ENCODE measurements at regions not wholly inside any gene's neighbourhood (a gene's known extent, or its start where the extent isn't known, plus 50 kb on each side); places are given as distances from the start of the nearest gene placed in this dataset.

DNA sequence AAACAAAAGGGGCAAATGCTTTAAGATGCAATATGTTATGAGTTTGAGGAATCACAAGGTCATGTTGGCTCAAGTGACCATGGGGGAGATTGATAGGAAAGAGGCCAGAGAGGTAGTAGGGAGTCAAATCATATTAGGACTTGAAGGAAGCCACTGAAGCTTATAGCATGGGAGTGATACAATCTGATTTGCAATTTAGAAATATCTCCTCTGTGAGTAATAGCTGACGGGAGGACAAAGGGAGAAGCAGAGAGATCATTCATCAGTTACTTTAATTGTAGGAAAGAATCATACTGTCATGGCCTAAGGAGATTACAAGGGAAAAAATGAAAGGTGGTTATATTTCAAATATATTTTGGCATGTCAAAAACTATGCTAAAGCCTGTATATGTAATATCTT lies 793.6 kb upstream of the RAG2 start:
- POLR2A ChIA-PET = no interaction called here
- Histone ChIP-seq H3K79me2 (ENCODE audit: insufficient read depth, low read depth, low read length) (no peaks in the 10 kb centered on the region), H3K9me2 (ENCODE audit: insufficient read depth, low read length) (no peaks in the 10 kb centered on the region), H3K36me3 (ENCODE audit: insufficient read depth, low read length) (no peaks in the 10 kb centered on the region), H2AFZ (ENCODE audit: low read length) (no peak overlapping the region), H3K4me1 (ENCODE audit: insufficient read depth, low read length, poor library complexity, severe bottlenecking) (no peaks in the 10 kb centered on the region), H3K4me2 (ENCODE audit: low read length) (no peak overlapping the region), H3K4me3 (ENCODE audit: low read depth, low read length, poor library complexity, severe bottlenecking) (no peak overlapping the region), H3K27ac (ENCODE audit: low read depth, low read length, poor library complexity, severe bottlenecking) (no peak overlapping the region), H3K9me3 (ENCODE audit: low read length) (peaks cover 27% of the 10 kb centered on the region), H4K20me1 (ENCODE audit: insufficient read depth, low read length) (no peaks in the 10 kb centered on the region)
- intact Hi-C loops (cut with micrococcal nuclease; ENCODE audit: unreplicated experiment) = no loop called here
- TF ChIP-seq, protein P1, sequence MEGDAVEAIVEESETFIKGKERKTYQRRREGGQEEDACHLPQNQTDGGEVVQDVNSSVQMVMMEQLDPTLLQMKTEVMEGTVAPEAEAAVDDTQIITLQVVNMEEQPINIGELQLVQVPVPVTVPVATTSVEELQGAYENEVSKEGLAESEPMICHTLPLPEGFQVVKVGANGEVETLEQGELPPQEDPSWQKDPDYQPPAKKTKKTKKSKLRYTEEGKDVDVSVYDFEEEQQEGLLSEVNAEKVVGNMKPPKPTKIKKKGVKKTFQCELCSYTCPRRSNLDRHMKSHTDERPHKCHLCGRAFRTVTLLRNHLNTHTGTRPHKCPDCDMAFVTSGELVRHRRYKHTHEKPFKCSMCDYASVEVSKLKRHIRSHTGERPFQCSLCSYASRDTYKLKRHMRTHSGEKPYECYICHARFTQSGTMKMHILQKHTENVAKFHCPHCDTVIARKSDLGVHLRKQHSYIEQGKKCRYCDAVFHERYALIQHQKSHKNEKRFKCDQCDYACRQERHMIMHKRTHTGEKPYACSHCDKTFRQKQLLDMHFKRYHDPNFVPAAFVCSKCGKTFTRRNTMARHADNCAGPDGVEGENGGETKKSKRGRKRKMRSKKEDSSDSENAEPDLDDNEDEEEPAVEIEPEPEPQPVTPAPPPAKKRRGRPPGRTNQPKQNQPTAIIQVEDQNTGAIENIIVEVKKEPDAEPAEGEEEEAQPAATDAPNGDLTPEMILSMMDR (conservative IDR thresholded peaks at IDR 0.05; ENCODE audit: low read length) = no peak
- TF ChIP-seq EZH2phosphoT487 (IDR thresholded peaks at IDR 0.05; ENCODE audit: borderline replicate concordance, low read depth, low read length) = no peak
- no peak for DNase-seq (ENCODE audit: low spot score)
- BruUV-seq (replicated peaks) = no TSS peak
- CTCF ChIA-PET (ENCODE audit: unreplicated experiment) = no interaction called here

DNA sequence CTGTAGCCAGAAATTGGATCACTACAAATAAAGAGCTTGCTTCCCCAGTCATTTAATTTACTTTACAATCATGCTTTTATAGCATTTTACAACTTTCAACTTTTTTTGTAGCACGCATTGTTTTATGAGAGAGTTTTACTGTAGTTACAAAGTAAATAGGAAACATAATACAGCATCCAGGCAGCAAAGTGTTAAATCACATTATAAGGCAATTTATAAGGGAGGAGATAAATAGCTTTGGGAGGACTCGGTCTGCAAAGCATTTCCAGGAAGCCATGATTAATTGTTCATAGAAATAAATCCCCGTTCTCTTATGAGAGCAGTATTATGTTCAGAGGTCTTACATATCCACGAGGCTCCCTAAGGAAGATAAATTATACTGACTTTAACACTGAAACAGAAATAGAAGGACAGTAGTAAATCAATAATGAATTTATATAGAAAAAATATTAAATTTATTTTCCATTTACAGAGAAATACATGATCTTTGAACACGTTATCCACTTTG lies 792.6 kb upstream of the RAG2 start:
- no peak overlapping the region for H3K4me2 ChIP-seq (ENCODE audit: low read length)
- H3K36me3 ChIP-seq (ENCODE audit: insufficient read depth, low read length) = no peaks in the 10 kb centered on the region
- peaks cover 20% of the 10 kb centered on the region for H3K9me3 ChIP-seq (ENCODE audit: low read length)
- H3K4me1 ChIP-seq (ENCODE audit: insufficient read depth, low read length, poor library complexity, severe bottlenecking) = no peaks in the 10 kb centered on the region
- no peak overlapping the region for H2AFZ ChIP-seq (ENCODE audit: low read length)
- no peak overlapping the region for H3K27ac ChIP-seq (ENCODE audit: low read depth, low read length, poor library complexity, severe bottlenecking)
- intact Hi-C loops (cut with micrococcal nuclease; ENCODE audit: unreplicated experiment) = no loop called here
- no peak for TF ChIP-seq EZH2phosphoT487 (IDR thresholded peaks at IDR 0.05; ENCODE audit: borderline replicate concordance, low read depth, low read length)
- TF ChIP-seq, protein P1 (conservative IDR thresholded peaks at IDR 0.05; ENCODE audit: low read length) = no peak
- no peaks in the 10 kb centered on the region for H4K20me1 ChIP-seq (ENCODE audit: insufficient read depth, low read length)
- H3K79me2 ChIP-seq (ENCODE audit: insufficient read depth, low read depth, low read length) = no peaks in the 10 kb centered on the region
- H3K9me2 ChIP-seq (ENCODE audit: insufficient read depth, low read length) = no peaks in the 10 kb centered on the region
- no TSS peak for BruUV-seq (replicated peaks)
- H3K4me3 ChIP-seq (ENCODE audit: low read depth, low read length, poor library complexity, severe bottlenecking) = no peak overlapping the region
- ChIA-PET CTCF (ENCODE audit: unreplicated experiment) (no interaction called here), POLR2A (interaction anchor here (0.6 to 0.7 kb wide), 2 partner anchors 12 to 632 kb away, joined by 3 read pairs; no protein-coding TSS in a partner anchor)
- DNase-seq (ENCODE audit: low spot score) = no peak

DNA sequence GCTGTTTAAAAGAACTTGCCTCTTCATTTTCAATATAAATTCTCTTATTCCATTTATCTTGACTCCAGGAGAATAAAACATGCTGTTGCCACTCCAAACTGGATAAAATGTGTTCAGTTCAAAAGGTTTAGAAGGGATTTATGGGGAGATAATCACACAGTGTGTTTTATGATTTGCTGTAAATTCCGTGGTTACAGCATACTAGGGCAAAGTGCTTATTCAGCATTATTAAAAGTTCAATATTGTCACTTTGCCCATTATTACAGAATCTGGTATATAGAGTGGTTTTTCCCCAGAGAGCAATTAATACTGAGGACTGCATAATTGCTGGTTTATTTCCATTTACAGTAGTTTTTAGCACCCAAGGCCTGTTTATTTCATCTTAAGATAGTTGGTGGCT lies 780.9 kb upstream of the RAG2 start:
- H3K79me2 ChIP-seq (ENCODE audit: insufficient read depth, low read depth, low read length) = no peaks in the 10 kb centered on the region
- POLR2A ChIA-PET = interaction anchor here (0.7 to 0.9 kb wide), 2 partner anchors 142 to 245 kb away, joined by 3 to 4 read pairs; no protein-coding TSS in a partner anchor
- H3K4me3 ChIP-seq (ENCODE audit: low read depth, low read length, poor library complexity, severe bottlenecking) = no peak overlapping the region
- no peaks in the 10 kb centered on the region for H3K36me3 ChIP-seq (ENCODE audit: insufficient read depth, low read length)
- H3K4me2 ChIP-seq (ENCODE audit: low read length) = no peak overlapping the region
- DNase-seq (ENCODE audit: low spot score) = no peak
- no peaks in the 10 kb centered on the region for H3K9me2 ChIP-seq (ENCODE audit: insufficient read depth, low read length)
- CTCF ChIA-PET (ENCODE audit: unreplicated experiment) = no interaction called here
- no peaks in the 10 kb centered on the region; the same call in 1 of the 2 replicates for H3K9me3 ChIP-seq (ENCODE audit: low read length)
- H3K27ac ChIP-seq (ENCODE audit: low read depth, low read length, poor library complexity, severe bottlenecking) = no peak overlapping the region
- no peak for TF ChIP-seq EZH2phosphoT487 (IDR thresholded peaks at IDR 0.05; ENCODE audit: borderline replicate concordance, low read depth, low read length)
- TF ChIP-seq, protein P1 (conservative IDR thresholded peaks at IDR 0.05; ENCODE audit: low read length) = no peak
- no peaks in the 10 kb centered on the region for H3K4me1 ChIP-seq (ENCODE audit: insufficient read depth, low read length, poor library complexity, severe bottlenecking)
- intact Hi-C loops (cut with micrococcal nuclease; ENCODE audit: unreplicated experiment) = no loop called here
- H4K20me1 ChIP-seq (ENCODE audit: insufficient read depth, low read length) = no peaks in the 10 kb centered on the region
- BruUV-seq (replicated peaks) = no TSS peak
- H2AFZ ChIP-seq (ENCODE audit: low read length) = no peak overlapping the region

All from OCI-LY7 (cell line).